HL-60 (cell line): ENCODE measurements at regions not wholly inside any gene's neighbourhood (a gene's known extent, or its start where the extent isn't known, plus 50 kb on each side); places are given as distances from the start of the nearest gene placed in this dataset.

ENCODE experiments used
- CTCF ChIP-seq: IDR thresholded peaks from one replicate; pipeline ENCODE4 v1.5.1; 2011; ENCODE audit warnings: low read length, control low read depth, inconsistent platforms; ENCODE audit not compliant: insufficient read depth
- POLR2AphosphoS5 ChIP-seq: IDR thresholded peaks from 2 replicates; pipeline ENCODE4 v1.6.1; 2012; ENCODE audit warnings: low read depth
- REST ChIP-seq: IDR thresholded peaks from 2 replicates; pipeline ENCODE4 v1.6.1; 2012; ENCODE audit warnings: low read depth; ENCODE audit not compliant: insufficient replicate concordance

- TF ChIP-seq CTCF (no peak), REST (no peak), POLR2AphosphoS5 (no peak)
These were observed 1595.9 kb upstream of the NUDT12 start for GRCh38 chr5:105158526-105158925.
